GM12872 (cell line): ENCODE measurements at regions not wholly inside any gene's neighbourhood (a gene's known extent, or its start where the extent isn't known, plus 50 kb on each side); places are given as distances from the start of the nearest gene placed in this dataset.

Experiments
- CTCF ChIP-seq: IDR thresholded peaks from 3 replicates; pipeline ENCODE4 v1.5.1; 2011; ENCODE audit warnings: low read depth, mild to moderate bottlenecking, low read length, moderate library complexity; ENCODE audit not compliant: insufficient read depth

DNA sequence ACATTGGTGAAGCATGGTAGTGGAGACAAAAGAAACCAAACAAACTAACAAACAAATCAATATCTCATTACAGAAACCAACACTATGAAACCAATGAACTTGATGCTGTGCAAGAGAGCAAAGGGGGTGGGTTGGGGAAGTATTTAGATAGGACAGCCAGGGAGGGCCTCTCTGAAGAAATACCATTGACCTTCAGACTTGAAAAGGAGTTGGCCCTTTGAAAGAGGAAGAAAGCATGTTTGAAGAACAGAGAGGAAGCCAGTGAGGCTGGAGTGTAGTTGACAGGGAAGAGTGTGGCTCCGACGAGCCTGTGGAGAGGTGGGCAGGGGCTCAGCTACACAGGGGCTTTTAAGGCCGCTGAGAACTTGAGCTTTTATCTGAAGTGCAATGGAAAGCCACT is 151.0 kb upstream of the GATA6 start:
- no peak for TF ChIP-seq CTCF

GRCh38 chr18:22019193-22019592 is 150.2 kb upstream of the GATA6 start:
- TF ChIP-seq CTCF, result no peak

GRCh38 chr18:22020127-22020866 is 149.1 kb upstream of the GATA6 start:
- no peak for TF ChIP-seq CTCF

DNA sequence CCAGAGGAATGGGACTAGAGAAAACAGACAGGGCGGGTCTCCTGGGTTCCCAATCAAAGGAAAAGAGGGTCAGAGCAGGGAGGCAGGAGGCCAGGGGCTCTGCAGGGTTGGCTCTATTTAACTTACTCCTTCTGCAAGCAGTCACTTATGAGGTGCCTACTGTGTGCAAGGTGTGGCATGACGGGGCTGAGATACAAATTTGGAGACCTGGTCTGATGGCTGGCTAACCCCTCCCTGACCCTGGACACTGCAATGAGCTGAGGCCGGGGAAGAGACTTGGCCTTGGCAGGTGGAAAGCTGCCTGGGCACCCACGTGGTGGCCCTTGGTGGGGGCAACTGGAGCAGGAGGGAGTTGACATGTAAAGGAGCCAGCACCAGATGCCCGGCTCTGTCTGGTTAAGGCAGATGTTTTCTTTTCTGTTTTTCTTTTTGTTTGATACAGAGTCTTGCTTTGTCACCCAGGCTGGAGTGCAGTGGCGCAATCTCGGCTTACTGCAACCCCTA is 148.5 kb upstream of the GATA6 start:
- TF ChIP-seq CTCF, result no peak

GRCh38 chr18:22021701-22022100 is 147.7 kb upstream of the GATA6 start:
- no peak for TF ChIP-seq CTCF

DNA sequence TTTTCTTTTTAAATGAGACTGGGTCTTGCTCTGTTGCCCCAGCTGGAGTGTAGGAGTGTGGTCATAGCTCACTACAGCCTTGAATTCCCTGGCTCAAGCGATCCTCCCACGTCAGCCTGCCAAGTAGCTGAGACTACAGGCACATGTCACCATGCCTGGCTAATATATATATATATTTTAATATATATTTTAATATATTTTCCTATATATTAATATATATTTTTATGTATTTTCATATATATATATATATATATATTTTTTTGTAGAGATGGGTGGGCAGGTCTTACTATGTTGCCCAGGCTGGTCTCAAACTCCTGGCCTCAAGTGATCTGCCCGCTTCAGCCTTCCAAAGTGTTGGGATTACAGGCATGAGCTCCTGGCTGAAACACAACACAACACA is 144.5 kb upstream of the GATA6 start:
- no peak for TF ChIP-seq CTCF

- no peak for TF ChIP-seq CTCF
These were observed 143.0 kb upstream of the GATA6 start for GRCh38 chr18:22026362-22026761.
